HG02678 (cell line): ENCODE measurements at regions not wholly inside any gene's neighbourhood (a gene's known extent, or its start where the extent isn't known, plus 50 kb on each side); places are given as distances from the start of the nearest gene placed in this dataset.

ENCODE experiments used
- ATAC-seq: cut with Tn5 transposase; IDR thresholded peaks from one replicate; pipeline ENCODE4 v1.9.1; 2021; ENCODE audit warnings: mild to moderate bottlenecking, moderate library complexity; ENCODE audit not compliant: unreplicated experiment

DNA sequence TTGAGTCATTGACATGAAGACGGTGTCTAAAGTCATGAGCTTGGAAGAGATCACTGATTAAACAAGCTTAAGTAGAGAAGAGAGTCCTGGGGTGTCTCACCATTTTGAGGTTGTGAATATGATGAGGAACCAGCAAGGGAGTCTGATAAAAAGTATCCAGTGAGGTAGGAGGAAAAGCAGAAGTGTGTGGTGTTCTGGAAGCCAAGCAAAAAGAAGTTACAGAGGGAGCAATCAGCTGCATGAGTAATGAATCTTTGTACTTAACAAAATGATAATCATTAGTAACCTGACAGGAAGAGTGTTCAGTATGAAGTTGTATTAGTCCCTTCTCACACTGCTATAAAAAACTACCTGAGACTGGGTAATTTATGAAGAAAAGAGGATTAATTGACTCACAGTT lies 131.3 kb downstream of the C11orf87 start:
- ATAC-seq, result no peak

DNA sequence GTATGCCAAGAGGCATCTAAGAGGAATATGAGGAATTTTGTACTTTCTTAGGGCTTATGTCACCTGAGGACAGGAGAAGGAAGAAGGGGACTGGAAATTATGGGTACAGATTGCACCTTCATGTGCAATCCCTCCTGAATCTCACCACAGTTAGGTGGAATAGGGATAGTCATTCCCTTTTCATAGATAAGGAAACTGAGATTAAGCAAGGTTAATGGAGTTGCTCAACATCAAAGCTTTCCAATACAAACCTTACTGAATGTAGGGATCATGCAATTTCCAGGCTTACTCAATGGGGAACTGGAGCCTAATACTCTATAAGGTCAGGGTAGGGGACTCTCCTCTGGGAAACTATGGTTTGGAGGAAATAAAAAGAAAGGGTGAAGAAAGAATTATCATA lies 133.0 kb downstream of the C11orf87 start:
- ATAC-seq, result no peak

DNA sequence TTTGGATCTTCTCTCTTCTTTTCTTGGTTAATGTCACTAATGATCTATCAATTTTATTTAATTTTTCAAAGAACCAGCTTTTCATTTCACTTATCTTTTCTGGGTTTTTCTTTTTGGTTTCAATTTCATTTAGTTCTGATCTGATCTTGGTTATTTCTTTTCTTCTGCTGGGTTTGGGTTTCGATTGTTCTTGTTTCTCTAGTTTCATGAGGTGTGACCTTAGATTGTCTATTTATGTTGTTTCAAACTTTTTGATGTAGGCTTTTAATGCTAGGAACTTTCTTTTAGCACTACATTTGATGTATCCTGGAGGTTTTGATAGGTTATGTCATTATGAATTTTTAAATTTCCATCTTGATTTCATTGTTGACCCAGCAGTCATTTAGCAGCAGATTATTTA lies 142.3 kb downstream of the C11orf87 start:
- no peak for ATAC-seq

DNA sequence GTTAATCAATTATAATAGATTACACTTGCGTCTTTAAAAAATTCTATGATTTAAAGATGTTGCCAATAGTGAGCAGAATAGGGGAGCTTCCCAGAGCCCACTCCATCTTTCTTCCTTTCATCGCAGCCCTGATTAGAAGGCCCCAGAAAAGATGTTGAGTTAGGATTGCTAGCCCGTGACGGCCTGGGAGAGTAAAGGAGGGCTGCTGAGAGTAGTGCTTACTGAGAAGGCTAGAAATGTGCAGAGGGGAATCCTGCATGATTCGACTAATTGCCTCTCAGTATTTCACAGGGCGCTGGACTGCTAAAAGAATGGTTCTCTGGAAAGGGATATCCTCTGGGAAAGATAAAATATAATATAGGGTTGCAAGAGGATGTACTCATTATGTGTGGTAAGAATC lies 160.5 kb downstream of the C11orf87 start:
- ATAC-seq, result no peak

DNA sequence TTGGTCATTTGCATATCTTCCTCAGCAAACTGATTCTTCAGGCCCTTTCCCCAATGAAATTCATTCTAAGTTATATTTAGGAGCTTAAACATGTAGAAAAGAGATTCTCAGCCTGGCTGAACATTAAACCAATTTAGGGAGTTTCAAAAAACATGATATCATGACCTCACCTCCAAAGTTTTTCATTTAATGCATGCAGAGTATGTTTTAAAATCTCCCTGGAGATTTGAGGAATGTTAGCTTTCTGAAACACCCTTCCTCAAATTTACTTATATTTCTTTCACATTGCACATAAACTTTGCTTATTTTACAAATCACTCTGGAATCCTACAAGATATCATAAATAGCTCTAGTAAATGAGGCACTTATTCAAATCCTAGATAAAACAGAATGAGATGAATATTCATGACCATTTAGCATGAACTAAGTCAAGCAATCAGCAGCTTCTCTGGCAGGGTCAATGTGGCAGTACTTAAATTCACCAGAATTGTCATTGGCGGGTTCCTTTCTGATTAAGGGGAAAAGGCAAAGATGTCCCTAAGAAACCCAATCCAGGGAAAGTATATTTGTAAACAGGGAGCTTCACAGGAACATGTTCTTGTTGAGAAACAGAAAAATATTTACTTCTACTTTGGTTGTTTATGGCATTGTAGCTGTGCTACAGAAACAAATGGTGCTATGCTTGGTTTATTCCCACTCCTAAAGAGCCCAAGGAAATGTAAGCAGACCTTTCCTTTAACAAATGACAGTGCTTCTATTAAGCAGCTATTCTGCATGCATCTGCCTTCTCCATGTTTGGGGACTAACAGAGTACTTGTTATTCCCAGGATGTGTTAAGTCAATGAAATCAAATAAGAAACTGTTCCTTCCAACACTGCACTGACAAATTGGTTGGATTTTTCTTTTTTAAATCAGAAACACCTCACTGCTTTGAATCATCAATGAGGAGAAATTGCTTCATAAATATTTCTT lies 162.3 kb downstream of the C11orf87 start:
- ATAC-seq, result no peak

DNA sequence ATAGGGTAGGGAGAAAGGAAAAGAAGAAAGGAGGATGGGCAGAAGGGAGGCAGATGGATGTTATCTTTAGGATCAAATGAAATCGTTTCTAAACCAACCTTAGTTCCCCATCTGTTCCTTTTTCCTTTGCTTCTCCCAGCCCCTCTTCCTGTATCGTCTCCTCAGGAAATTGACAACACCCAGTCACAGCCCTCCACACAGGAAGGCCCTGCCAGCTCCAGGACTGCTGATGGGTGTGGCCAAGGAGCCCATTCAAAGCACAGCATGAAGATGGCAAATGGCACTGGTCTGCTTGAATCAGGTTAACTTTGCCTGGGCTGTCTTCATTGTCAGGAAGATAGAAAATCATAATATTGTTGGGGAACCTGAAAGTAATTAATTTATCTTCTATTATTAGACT lies 164.8 kb downstream of the C11orf87 start:
- ATAC-seq, result no peak

DNA sequence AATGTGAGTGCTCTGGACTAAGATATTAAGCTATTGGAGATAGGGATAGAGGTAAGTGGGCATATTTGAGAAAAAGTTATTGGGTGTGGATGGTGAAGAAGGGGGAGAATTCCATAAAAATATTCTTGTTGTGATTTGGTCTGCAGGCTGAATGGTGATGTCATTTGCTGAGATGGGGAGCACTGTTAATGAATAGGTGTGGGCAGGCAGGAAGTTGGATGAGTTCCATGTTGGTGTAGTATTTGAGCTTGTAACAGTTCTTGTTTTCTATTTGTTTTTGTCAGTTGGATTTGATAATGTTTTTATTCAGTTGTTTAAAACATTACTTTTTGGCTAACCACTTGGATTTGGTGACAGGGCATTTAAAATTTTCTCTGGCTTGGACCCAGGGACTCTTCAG lies 168.8 kb downstream of the C11orf87 start:
- no peak for ATAC-seq

DNA sequence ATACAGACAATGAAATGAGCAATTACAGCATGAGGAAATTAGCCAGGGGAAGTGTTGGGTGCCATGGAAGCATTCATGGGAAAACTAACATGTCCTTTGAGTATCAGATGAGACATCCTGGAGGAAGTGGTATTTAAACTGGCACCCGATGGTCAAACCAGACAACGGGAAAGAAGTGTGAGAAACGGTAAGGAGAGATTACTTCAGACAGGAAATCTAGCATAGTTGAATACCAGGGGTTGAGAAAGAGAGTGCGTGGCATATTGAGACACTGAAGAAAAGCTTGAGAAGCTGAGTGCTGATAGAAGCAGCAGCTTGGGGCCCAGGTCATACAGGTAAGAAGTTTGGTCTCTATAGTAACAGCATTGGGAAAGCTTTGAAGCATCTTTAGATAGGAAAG lies 175.3 kb downstream of the C11orf87 start:
- no peak for ATAC-seq

DNA sequence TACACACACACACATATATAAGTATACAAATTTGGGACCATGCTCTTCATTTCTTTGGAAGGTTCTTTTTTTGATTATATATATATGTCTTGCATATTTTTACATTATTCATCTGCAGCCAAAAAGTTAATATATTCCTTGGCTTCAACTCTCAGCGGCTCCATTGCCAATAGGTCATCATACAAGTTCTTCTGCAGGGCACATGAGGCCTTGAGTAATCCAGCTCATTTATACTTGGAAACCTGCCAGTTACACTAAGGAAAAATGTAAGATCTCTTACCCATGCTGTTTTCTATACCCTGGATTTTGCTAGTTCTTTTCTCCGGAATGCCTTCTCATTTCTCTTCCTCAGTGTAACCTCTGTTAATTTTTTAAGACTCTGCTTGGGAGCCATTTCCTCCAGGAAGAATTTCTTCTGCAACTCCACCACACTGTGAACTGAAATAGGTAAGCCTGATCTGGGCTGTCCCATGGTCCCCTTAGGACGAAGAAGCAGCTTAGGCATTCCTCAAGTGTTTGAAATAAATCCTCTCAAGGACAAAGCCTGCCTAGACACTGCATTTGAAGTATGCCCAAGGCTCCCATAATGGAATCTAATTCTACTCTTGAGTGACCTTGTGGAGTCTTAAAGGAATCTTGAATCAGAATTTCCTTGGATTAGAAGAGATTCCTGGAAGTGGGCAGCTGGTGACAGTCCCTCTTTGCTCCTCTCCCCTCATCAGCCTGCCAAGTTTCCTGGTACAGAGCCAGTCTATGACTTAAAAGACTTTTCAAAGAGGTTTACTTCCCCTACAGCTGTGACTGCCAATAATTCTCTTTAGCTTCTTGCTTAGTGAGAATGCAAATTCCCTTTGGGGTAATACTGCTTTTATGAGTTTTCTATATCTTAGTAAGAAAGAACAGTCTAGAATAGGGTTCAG lies 182.8 kb downstream of the C11orf87 start:
- no peak for ATAC-seq

DNA sequence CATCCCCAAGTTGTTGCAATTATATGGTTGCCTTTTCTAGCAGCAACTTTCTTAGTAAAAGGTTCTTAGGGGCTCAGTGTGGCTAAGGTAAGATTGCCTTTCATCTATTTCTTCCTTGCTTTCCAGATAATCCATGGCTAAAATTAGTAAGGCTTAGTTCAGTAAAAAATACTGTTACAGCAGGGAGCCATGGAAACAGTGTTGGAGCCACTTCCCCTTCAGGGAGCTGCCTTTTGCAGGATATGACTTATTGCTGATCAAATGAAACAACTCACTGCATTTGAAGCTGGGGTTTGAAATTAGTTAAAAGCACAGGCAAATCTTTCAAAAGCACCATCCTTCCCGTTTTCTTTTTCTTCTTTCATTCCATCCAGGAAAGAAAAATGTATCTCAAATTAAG lies 184.3 kb downstream of the C11orf87 start:
- ATAC-seq, result no peak

DNA sequence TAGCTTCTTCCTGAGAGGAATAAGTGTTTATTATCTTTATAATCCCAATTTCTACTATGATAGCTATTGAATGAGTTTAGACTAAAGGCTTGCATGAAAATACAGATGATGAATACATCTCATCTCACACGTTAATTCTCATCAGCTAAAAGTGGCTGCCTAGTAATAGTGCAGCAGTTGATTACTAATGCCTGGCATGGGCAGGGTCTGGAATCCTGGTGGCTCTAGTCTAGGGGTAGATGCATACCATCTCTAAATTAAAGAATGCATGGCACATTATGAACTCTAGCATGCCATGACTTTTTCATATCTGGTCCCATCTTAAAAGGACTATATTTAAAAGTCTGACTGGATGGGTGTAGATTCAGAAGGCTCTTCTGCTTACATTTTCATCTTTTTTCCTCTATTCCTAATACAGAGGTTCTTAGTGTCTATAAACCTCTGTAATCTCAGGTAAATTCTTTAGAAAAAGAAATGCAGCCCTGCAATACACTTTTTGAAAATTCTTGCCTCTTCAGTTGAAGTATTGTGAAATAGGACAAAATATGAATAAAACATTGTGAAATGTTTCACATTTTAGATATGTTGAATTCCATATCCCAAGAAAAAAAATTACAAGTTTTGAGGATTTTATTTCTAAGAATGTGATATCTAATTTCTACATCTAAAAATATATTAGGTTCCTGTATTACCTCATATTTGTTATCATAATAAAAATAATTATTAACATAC lies 187.6 kb downstream of the C11orf87 start:
- no peak for ATAC-seq

DNA sequence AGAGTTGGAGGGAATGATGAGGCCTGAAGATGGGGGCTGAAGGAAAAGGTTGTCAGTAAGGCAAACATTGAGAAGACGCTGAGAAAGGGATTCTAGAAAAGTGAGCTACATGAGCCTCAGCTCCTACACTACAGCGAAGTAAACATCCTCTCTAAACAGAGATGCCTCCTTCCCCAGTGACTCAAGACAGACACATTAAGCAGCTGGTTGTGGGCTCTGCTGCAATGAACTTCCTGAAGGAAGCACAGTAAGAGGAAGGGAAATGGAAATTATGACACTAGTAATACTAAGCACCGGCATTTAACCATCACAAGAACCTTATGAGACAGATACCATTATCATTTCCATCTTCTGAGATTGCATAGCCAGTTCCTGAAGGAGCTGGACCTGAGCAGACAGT lies 190.5 kb downstream of the C11orf87 start:
- ATAC-seq, result no peak

DNA sequence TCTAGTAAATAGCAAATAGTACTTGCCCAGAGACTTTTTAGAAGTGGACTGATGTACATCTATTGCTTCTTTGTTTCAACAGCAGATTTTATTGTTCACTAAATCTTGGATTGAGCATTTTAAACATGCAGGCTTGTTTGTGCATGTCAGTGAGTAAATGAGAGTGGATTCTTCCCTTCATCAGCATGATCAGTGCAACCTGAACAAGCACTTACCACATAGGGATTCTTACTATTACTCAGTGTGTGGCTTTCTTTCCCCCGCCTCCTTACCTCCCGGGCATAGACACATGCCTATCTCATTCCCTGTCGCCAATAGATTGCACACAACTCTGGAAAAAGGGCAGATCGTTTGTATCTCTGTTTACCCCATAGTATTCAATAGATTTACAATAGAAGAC lies 197.5 kb downstream of the C11orf87 start:
- no peak for ATAC-seq

DNA sequence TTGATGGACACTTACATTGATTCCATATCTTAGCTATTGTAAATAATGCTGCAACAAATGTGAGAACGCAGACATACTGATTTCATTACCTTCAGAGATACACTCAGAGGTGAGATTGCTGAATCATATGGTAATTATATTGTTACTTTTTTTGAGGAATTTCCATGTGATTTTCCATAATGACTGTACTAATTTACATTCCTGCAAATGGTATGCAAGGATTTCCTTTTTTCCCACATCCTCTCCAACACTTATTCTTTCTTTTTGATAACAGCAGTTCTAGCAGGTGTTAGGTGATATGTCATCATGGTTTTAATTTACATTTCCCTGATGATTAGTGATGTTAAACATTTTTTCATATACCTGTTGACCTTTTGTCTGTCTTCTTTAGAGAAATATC lies 207.7 kb downstream of the C11orf87 start:
- no peak for ATAC-seq

DNA sequence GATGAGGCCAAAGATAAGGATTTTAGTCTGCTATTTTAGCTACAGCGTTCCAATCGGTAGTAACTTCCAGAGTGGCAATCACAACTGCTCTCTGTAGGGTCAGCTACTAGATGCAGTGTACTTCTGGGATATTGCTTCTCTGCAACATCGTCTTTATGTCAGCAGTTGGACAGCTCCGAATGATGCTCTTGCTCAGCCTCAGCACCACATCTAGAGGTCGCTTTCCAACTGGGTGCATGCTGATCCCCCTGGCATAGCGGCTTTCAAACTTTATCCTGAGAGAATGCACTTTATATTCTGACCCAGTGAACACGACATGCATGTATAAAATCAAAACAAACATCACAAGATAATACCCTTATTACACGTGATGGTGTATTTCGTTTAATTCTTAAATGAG lies 219.6 kb downstream of the C11orf87 start:
- ATAC-seq, result no peak

DNA sequence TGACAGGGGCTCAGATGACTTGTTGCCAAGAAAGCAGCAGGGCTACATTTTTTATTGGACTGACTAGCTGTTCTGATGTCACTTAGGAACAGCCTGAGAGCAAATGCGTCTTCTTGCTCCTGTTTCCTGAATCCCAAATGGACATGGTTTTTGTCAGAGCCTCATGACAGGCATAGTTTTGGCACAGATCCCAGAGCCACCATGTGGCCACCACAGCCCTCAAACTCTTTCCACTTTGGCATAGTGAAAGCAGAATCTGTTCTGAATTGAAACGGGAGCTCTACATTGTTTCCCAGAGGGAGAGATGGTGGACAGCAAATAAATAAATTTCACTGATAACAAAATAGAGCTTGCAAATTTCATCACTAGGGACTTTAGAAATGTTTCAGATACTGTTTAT lies 222.2 kb downstream of the C11orf87 start:
- no peak for ATAC-seq

DNA sequence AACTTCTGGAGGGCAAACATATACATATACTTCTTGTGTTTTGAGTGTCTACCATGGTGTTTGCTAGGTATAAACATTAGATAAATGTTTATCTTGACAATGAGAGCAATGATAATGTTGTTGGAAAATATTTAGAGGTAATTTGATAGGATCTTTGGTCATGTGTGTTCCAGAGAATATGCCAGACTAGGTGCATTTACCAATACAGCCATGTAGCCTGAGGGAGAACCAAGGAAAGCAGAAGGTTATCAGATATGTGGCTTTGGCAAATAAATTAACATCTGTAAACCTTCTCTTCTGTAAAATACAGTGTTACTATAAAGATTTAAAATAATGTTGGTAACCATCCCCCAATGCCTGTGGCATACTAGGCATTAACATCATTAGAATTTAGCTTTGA lies 226.8 kb downstream of the C11orf87 start:
- no peak for ATAC-seq

DNA sequence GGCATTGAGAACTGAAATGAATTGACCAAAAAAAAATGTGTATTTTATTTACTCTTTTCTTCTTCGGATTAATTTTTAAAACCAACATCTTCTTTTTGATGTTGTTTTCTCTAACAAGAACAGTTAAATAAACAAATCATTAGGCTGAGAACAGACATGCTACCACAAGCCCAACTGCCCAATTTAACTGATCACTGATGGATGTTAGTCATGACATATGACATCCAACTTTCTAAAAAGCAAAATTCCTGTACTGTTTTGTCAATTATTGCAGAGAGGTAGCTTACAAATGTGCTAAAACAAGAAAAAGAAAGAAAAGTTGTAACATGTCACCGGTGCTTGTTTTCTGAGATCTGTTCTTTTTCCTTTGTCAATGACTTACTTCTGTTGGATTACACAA lies 232.1 kb downstream of the C11orf87 start:
- ATAC-seq, result no peak

DNA sequence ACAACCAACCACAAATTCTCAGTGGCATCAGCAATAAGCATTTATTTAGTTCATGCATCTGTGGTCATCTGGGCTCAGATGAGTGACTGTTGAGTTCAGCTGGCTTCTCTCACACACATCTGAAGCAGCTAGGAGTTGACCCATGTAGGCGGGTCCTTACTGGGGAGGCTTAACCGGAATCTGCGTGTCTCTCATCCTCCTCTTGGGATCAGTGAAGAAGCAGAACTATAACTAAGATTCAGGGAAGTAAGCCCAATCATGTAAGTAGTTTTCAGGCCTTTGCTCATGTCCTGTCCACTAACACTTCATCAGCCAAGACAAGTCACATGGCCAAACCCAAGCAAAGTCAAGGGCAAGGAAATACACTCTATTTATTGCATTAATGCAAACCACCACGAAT lies 236.2 kb downstream of the C11orf87 start:
- no peak for ATAC-seq

DNA sequence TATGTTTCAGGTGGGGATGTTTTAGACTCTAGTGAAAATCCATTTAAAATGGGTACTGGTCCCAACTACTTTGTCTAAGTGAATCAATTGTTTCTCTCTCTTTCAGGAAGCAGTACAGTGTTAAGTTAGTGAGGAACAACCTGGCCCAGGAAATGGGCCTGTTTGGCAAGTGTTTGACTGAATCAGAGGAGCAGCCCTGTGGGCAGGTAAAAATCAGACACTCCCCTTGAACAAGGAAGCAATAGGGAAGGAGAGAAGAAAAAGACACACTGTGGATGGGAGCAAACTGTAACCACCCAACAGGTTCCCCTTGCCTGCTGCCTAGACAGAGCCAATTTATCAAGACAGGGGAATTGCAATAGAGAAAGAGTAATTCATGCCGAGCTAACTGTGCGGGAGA lies 245.7 kb downstream of the C11orf87 start:
- no peak for ATAC-seq

DNA sequence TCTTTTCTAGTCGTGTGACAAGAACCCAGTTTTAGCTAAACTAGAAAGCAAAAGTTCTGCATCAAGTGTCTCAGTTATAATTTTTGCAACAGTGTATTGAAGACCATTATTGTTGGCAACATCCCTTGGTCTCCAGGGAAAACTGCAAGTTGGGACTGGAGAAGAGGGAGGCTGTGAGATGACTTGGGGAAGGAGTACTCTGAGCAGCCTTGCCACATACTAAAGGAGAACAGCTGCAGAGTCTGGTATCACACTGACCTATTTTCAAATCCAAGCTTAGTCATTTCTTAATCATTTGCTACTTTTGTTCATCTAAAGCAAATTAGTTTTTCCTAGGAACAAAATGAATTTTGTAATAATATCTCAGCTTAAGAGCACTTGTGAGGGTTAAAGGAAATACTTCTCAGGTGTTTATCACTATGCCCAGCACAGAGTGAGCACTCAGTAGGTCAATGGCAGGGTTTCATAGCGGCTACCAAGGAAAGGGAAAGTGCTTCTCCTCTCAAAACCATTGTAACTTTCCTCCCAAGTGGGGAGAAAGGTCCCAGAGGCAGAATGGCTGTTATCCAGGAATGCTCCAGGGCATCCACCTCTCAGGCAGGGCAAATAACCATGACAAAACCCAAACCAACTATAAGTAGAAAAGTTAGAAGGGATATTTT lies 247.1 kb downstream of the C11orf87 start:
- ATAC-seq, result no peak
